ENCODE measurements at regions not wholly inside any gene's neighbourhood (a gene's known extent, or its start where the extent isn't known, plus 50 kb on each side); places are given as distances from the start of the nearest gene placed in this dataset.

GRCh38 chr18:2466978-2467377, 104.3 kb downstream of the METTL4 start:
- no peaks in the 10 kb centered on the region for H3K9me3 Mint-ChIP-seq
- no peak overlapping the region for H3K27ac Mint-ChIP-seq
- DNase-seq (ENCODE audit: low spot score in 2 of 2) (no peak), ATAC-seq (no peak)
- no peaks in the 10 kb centered on the region for H3K36me3 Mint-ChIP-seq

- Mint-ChIP-seq H3K9me3 (no peaks in the 10 kb centered on the region), H3K27ac (no peak overlapping the region), H3K36me3 (no peaks in the 10 kb centered on the region)
- ATAC-seq (no peak), DNase-seq (ENCODE audit: low spot score in 2 of 2) (no peak)
These were observed 103.3 kb downstream of the METTL4 start for GRCh38 chr18:2468051-2468450.

DNA sequence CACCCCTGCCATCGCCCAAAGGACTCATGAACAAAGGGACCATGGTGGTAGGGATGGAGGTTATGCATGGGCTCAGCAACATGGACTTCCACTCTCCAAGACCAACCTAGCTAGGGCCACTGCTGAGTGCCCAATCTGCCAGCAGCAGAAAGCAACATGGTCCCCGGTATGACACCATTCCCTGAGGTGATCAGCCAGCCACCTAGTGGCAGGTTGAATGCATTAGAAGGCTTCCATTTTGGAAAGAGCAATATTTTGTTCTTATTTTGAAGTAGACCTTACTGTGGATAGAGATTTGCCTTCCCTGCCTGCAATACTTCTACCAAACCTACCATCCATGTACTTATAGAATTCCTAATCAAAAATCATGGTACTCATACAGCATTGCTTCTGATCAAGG, 99.8 kb downstream of the METTL4 start:
- ATAC-seq = no peak
- Mint-ChIP-seq H3K9me3 (no peaks in the 10 kb centered on the region), H3K27ac (no peak overlapping the region), H3K36me3 (no peaks in the 10 kb centered on the region)
- no peak for DNase-seq (ENCODE audit: low spot score in 2 of 2)

GRCh38 chr18:2478662-2479061, 92.6 kb downstream of the METTL4 start:
- H3K36me3 Mint-ChIP-seq = no peaks in the 10 kb centered on the region

GRCh38 chr18:2480536-2480935, 90.8 kb downstream of the METTL4 start:
- H3K9me3 Mint-ChIP-seq = no peaks in the 10 kb centered on the region
- DNase-seq (ENCODE audit: low spot score in 2 of 2) (no peak), ATAC-seq (no peak)
- no peak overlapping the region for H3K27ac Mint-ChIP-seq
- H3K36me3 Mint-ChIP-seq = no peaks in the 10 kb centered on the region

More at GRCh38 chr18:2478662-2479061, 92.6 kb downstream of the METTL4 start:
- no peak for DNase-seq (ENCODE audit: low spot score in 2 of 2)
- no peak for ATAC-seq
- Mint-ChIP-seq H3K9me3 (no peaks in the 10 kb centered on the region), H3K27ac (no peak overlapping the region)

- no peak for ATAC-seq
- Mint-ChIP-seq H3K36me3 (no peaks in the 10 kb centered on the region), H3K27ac (no peak overlapping the region)
These were observed 88.4 kb downstream of the METTL4 start for GRCh38 chr18:2482706-2483475.

DNA sequence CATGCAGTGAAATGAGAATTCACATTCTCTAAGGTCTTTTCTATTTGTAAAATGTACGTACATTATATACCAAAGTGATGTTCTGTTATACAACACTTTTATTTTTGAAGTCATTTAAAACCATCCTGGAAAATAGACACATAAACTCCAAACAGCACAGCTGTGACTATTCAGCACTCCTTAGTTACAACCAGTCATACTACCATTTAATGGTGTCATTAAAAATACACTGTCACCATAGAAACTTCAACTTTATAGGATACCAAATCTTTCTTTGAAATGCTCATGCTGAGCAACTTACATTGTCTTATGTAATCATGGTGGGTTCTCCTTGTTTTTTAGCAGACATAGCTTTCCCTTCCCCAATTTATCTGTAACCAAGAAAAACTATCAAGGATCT, 85.3 kb downstream of the METTL4 start:
- ATAC-seq (no peak), DNase-seq (ENCODE audit: low spot score in 2 of 2) (no peak)
- Mint-ChIP-seq H3K9me3 (no peaks in the 10 kb centered on the region), H3K36me3 (no peaks in the 10 kb centered on the region), H3K27ac (no peak overlapping the region)

More at GRCh38 chr18:2482706-2483475, 88.4 kb downstream of the METTL4 start:
- no peak for DNase-seq (ENCODE audit: low spot score in 2 of 2)
- no peaks in the 10 kb centered on the region for H3K9me3 Mint-ChIP-seq

GRCh38 chr18:2486426-2486825, 84.9 kb downstream of the METTL4 start:
- ATAC-seq (no peak), DNase-seq (ENCODE audit: low spot score in 2 of 2) (no peak)
- H3K36me3 Mint-ChIP-seq = no peaks in the 10 kb centered on the region
- no peak overlapping the region for H3K27ac Mint-ChIP-seq
- H3K9me3 Mint-ChIP-seq = no peaks in the 10 kb centered on the region
